Neural progenitor cell (in vitro differentiated cells): ENCODE measurements at regions not wholly inside any gene's neighbourhood (a gene's known extent, or its start where the extent isn't known, plus 50 kb on each side); places are given as distances from the start of the nearest gene placed in this dataset.
A peak's percentile ranks its signal among the peaks of the same experiment; 100 is the strongest.

Experiments used
- DNase-seq: peaks from one replicate; pipeline ENCODE4 v3.0.0-alpha.2; 2016; ENCODE audit warnings: low spot score
- H2AFZ ChIP-seq: fragments of 200-600 bp; sonication (generic); replicated peaks from 2 replicates; pipeline ENCODE4 v1.6.1; 2016; ENCODE audit warnings: antibody characterized with exemption
- H3F3A ChIP-seq: fragments of 200-600 bp; sonication (generic); 2 replicates; pipeline ENCODE4 v1.6.1; 2016; ENCODE audit warnings: antibody characterized with exemption, low read depth
- H3K27ac ChIP-seq: fragments of 200-600 bp; sonication (generic); 2 replicates; pipeline ENCODE4 v1.5.1; 2016; ENCODE audit warnings: mild to moderate bottlenecking
- H3K27me3 ChIP-seq: fragments of 200-600 bp; sonication (generic); 2 replicates; pipeline ENCODE4 v1.6.1; 2016; ENCODE audit warnings: mild to moderate bottlenecking, moderate library complexity
- H3K36me3 ChIP-seq: fragments of 200-600 bp; sonication (generic); 2 replicates; pipeline ENCODE4 v1.5.1; 2016
- H3K4me1 ChIP-seq: fragments of 200-600 bp; sonication (generic); 2 replicates; pipeline ENCODE4 v1.6.1; 2016; ENCODE audit warnings: mixed run types
- H3K4me2 ChIP-seq: fragments of 200-600 bp; sonication (generic); 2 replicates; pipeline ENCODE4 v1.6.1; 2016
- H3K4me3 ChIP-seq: fragments of 200-600 bp; sonication (generic); 2 replicates; pipeline ENCODE4 v1.5.1; 2016
- H3K79me2 ChIP-seq: fragments of 200-600 bp; sonication (generic); 2 replicates; pipeline ENCODE4 v1.6.1; 2016; ENCODE audit warnings: low read depth
- H3K9ac ChIP-seq: fragments of 200-600 bp; sonication (generic); 2 replicates; pipeline ENCODE4 v1.6.1; 2016
- H3K9me3 ChIP-seq: fragments of 200-600 bp; sonication (generic); 2 replicates; pipeline ENCODE4 v1.5.1; 2016; ENCODE audit warnings: low read depth
- H4K20me1 ChIP-seq: fragments of 200-600 bp; sonication (generic); 2 replicates; pipeline ENCODE4 v1.6.1; 2016; ENCODE audit warnings: low read depth
- H3K27ac Mint-ChIP-seq: 3 replicates; pipeline ENCODE4 v1.8.0; 2021; ENCODE audit warnings: mixed read lengths
- H3K27me3 Mint-ChIP-seq: 2 replicates; pipeline ENCODE4 v1.8.0; 2022; ENCODE audit warnings: low read depth, mild to moderate bottlenecking, inconsistent platforms, moderate library complexity, mixed read lengths; ENCODE audit not compliant: insufficient read depth
- H3K36me3 Mint-ChIP-seq: 3 replicates; pipeline ENCODE4 v1.8.0; 2021; ENCODE audit warnings: mixed read lengths
- H3K4me1 Mint-ChIP-seq: 3 replicates; pipeline ENCODE4 v1.8.0; 2021; ENCODE audit warnings: mixed read lengths
- H3K4me3 Mint-ChIP-seq: 3 replicates; pipeline ENCODE4 v1.8.0; 2021; ENCODE audit warnings: mild to moderate bottlenecking, moderate library complexity, mixed read lengths
- H3K9me3 Mint-ChIP-seq: 3 replicates; pipeline ENCODE4 v1.8.0; 2020; ENCODE audit warnings: mixed read lengths
- CTCF ChIP-seq: fragments of 200-600 bp; sonication (generic); IDR thresholded peaks from 2 replicates; pipeline ENCODE4 v1.5.1; 2017; ENCODE audit warnings: antibody characterized with exemption, mild to moderate bottlenecking
- EZH2 ChIP-seq: fragments of 200-600 bp; sonication (generic); IDR thresholded peaks from 2 replicates; pipeline ENCODE4 v1.6.1; 2017; ENCODE audit warnings: antibody characterized with exemption, mild to moderate bottlenecking, moderate library complexity
- EZH2phosphoT487 ChIP-seq: fragments of 200-600 bp; sonication (generic); IDR thresholded peaks from 2 replicates; pipeline ENCODE4 v1.6.1; 2017; ENCODE audit warnings: antibody characterized with exemption

- no peaks in the 10 kb centered on the region for H3K9me3 ChIP-seq
- H2AFZ ChIP-seq, result no peak overlapping the region
- H3K36me3 ChIP-seq, result no peaks in the 10 kb centered on the region
- H3K27ac ChIP-seq, result no peak overlapping the region
- Mint-ChIP-seq H3K27ac (no peak overlapping the region), H3K4me3 (no peak overlapping the region), H3K9me3 (no peaks in the 10 kb centered on the region), H3K4me1 (peaks cover 17% of the 10 kb centered on the region), H3K36me3 (no peaks in the 10 kb centered on the region), H3K27me3 (peaks cover 5% of the 10 kb centered on the region)
- no peaks in the 10 kb centered on the region for H3K27me3 ChIP-seq
- no peak overlapping the region for H3K4me2 ChIP-seq
- H3K9ac ChIP-seq, result no peak overlapping the region
- DNase-seq, result no peak
- peaks cover 8% of the 10 kb centered on the region for H3F3A ChIP-seq
- H3K4me1 ChIP-seq, result peaks cover 8% of the 10 kb centered on the region
- H3K4me3 ChIP-seq, result no peak overlapping the region
- H3K79me2 ChIP-seq, result no peaks in the 10 kb centered on the region
- no peaks in the 10 kb centered on the region for H4K20me1 ChIP-seq
- TF ChIP-seq EZH2phosphoT487 (no peak), CTCF (no peak), EZH2 (no peak)
Measured at GRCh38 chr6:159594750-159595117, 98.3 kb downstream of the SOD2 start.

- no peaks in the 10 kb centered on the region for H3K9me3 ChIP-seq
- H3K27ac ChIP-seq, result no peak overlapping the region
- Mint-ChIP-seq H3K4me1 (peaks cover 17% of the 10 kb centered on the region), H3K27ac (no peak overlapping the region), H3K9me3 (no peaks in the 10 kb centered on the region), H3K36me3 (no peaks in the 10 kb centered on the region), H3K27me3 (peaks cover 5% of the 10 kb centered on the region), H3K4me3 (no peak overlapping the region)
- no peak overlapping the region for H3K4me3 ChIP-seq
- peaks cover 8% of the 10 kb centered on the region for H3K4me1 ChIP-seq
- no peaks in the 10 kb centered on the region for H3K36me3 ChIP-seq
- H3K9ac ChIP-seq, result no peak overlapping the region
- H2AFZ ChIP-seq, result no peak overlapping the region
- H3F3A ChIP-seq, result peaks cover 8% of the 10 kb centered on the region
- no peak for DNase-seq
- H3K27me3 ChIP-seq, result no peaks in the 10 kb centered on the region
- no peaks in the 10 kb centered on the region for H3K79me2 ChIP-seq
- no peak for TF ChIP-seq CTCF
- no peak for TF ChIP-seq EZH2
- no peak for TF ChIP-seq EZH2phosphoT487
- H4K20me1 ChIP-seq, result no peaks in the 10 kb centered on the region
- H3K4me2 ChIP-seq, result no peak overlapping the region
Measured at GRCh38 chr6:159594106-159594749, 98.8 kb downstream of the SOD2 start.

- Histone ChIP-seq H3K4me1 (no peaks in the 10 kb centered on the region), H2AFZ (no peak overlapping the region), H3K9ac (no peak overlapping the region), H3K4me3 (no peak overlapping the region), H3K9me3 (no peaks in the 10 kb centered on the region), H4K20me1 (no peaks in the 10 kb centered on the region), H3K27ac (no peak overlapping the region), H3K27me3 (no peaks in the 10 kb centered on the region), H3K79me2 (no peaks in the 10 kb centered on the region), H3K36me3 (no peaks in the 10 kb centered on the region), H3K4me2 (no peak overlapping the region), H3F3A (no peaks in the 10 kb centered on the region)
- peaks cover 13% of the 10 kb centered on the region for H3K4me1 Mint-ChIP-seq
- peak; percentile 26 for DNase-seq
- no peak overlapping the region for H3K27ac Mint-ChIP-seq
- H3K9me3 Mint-ChIP-seq, result no peaks in the 10 kb centered on the region
- H3K36me3 Mint-ChIP-seq, result no peaks in the 10 kb centered on the region
- no peak for TF ChIP-seq EZH2
- TF ChIP-seq EZH2phosphoT487, result no peak
- no peak for TF ChIP-seq CTCF
- H3K27me3 Mint-ChIP-seq, result peaks cover 5% of the 10 kb centered on the region
- no peak overlapping the region for H3K4me3 Mint-ChIP-seq
Measured at GRCh38 chr6:159590835-159591234, 102.2 kb downstream of the SOD2 start.
